ENCODE measurements at regions not wholly inside any gene's neighbourhood (a gene's known extent, or its start where the extent isn't known, plus 50 kb on each side); places are given as distances from the start of the nearest gene placed in this dataset.
"Not testable (repeated sequence)": the region's sequence is repeated elsewhere in the genome, so short reads cannot be mapped to it uniquely, and the experiment has no call there.

DNA sequence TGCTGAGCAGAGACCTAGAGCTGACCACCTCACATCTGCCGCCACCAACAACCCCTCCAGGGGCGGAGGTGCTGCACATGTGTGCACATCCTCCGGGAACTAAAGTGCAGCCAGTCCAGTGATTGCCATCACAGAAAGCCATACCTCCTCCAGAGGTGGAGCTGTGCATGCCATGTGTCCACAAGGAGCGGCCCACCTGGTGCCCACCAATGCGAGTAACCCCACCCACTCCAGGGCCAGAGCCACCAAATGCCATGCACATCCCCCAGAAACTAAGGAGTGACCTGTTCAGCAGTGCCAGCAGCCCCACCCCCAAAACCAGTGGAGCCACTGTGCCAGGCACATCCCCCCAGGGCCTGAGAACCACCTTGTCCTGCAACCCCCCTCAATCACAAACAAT is 557.9 kb downstream of the UQCRFS1 start:
- no peak for DNase-seq

DNA sequence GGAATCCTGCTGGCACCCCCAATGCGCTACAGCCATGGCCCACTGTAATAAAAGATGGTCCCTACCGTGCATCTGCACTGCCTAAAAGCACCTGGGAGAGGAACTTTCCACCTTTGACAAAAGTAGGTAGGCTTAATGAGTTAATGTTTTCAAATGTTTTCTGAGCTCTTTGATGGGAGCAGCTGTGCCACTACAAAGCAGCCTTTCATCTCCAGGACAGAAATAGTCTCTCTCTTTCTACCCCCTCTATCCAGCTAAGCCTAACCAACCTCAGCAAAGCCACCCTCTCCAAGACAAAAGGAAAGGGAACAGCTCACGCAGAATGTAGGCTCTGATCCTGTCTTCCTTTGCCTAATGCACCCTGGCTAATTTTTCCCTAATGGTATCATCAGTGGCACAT is 560.2 kb downstream of the UQCRFS1 start:
- no peak for DNase-seq

DNA sequence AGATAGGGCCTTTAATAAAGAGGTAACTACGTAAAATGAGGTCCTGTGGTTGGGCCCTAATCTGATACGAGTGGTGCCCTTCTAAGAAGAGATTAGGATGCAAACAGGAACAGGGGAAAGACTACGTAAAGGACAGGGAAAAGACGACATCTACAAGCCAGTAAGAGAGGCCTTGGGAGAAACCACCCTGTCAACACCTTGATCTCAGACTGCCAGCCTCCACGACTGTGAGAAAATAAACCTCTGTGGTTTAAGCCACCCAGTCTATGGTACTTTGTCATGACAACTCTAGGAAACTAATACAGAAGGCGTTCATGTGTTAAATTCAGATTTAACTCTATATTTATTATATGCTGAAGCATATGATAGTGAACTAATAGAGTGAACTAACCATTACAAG is 566.3 kb downstream of the UQCRFS1 start:
- no peak for DNase-seq

DNA sequence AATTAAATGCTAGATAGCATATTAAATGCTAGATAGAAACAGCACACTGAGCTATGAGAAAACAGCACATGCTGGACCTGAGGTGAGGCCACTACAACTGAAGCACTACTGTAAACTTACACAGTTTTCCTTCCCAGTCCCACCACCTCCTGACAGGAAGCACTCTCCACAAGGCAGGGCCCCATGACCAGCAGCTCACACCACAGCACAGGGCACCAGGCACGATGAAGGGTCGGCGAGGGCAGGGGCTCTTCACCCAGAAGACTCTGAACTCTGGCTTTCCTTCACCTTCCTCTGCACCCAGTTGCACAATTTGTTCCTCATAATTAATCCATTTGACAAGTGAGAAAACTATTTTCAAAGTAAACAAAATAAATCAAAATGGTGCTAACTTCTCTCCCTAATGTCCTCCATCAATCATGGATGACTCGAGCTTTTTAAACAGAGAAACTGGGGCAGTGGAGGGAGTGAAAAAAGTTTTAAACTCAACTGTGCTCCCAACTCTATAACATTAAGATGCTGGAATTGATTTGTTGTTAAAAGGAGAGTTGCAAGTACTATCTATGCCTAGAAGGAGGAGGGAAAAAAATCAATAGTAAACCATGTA is 568.7 kb downstream of the UQCRFS1 start:
- no peak for DNase-seq

DNA sequence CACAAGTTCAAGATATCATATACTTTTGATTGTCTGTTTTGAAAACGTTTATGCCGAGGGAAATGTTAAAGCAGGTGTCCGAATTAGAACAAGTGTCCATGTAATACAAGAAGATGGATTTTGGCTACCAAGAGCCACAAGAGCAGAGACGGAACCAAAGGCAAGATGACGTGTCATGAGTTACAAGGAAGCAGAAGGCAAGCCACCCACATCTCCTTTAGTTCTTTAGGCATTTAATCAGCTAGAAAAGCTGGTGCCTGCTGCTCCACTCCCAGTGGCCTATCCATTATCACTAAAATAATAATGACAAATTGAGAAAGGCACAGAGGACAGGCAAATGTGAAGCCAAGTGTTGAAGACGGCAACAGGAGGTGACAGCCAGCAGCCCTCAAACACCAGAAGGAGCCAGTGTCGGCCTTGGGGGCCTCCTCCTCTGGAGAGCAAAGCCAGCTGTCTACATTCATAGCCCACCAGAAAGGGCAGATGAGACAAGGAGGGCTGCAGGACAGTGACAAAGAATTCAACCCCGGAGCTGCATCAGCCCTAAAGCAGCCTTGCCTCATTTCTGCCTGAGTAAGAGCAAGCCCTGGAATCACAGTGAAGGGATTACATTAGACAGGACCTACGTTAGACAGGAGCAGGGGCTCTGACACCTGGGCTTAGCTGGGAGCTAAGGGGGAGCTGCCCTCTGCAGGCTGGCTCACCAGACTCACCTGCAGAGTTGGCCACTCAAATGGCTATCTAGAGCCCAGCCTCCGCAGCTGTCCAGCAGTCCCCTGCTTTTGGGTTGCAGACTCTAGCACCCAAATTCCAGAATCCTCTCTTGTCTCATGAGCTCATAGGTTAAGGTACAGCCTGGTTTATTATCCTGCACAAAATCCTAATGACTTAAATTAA is 569.9 kb downstream of the UQCRFS1 start:
- no peak for DNase-seq

DNA sequence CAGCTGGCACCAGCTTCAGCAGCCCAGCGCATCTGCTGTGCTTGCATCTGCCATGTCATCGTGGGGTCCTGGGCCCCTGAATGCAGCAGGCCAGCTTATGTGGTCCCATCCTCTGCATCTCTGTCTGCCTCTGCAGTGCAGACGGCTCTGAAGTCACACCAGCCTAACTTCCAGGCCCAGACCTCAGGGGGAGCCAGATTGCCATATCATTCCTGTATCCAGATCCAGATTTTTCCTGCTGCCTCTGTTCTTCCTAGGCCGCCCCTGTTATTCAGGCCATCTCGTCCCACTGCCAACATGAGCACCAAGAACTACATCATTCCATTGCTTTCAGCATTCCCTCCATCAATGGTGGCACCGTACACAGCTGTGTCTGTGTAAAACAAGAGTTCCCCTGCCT is 571.6 kb downstream of the UQCRFS1 start:
- DNase-seq, result no peak

DNA sequence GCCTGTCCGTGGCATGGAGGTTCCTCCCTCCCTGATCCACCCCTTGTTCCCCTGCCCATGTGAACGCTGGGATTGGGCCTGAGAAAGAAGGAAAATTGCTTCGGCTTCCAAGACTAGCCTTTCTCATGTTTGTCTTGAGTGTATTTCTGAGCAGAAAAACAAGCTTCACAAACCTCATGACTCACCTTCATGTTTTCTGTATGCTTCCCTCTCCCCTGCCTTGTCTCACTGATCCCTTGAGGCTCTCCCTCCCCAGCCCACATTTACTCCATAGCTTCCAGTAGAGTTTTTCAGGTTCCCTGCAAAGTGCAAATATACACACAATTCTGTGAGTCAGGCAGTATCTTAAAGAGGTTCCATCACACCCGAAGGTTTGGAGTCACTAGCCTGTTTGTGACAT is 572.4 kb downstream of the UQCRFS1 start:
- DNase-seq, result no peak

DNA sequence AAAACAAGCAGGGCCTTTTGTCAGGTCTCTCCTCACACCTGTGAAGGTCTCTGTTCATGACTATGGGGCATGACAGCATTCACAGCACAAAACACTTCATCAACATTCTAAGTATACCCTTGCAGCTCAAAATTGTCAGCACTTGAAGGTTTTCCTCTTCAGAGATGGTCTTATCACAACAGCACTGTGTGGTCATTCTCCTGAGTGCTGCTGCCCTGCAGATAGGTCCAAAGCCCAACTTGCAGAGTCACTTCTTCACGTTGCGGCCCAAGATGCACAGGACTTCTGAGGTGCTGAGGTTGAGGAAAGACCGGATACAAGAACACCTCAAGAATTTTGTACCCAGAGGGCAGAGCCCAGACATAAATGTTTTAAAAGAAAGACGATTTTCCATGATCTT is 574.5 kb downstream of the UQCRFS1 start:
- DNase-seq, result no peak

DNA sequence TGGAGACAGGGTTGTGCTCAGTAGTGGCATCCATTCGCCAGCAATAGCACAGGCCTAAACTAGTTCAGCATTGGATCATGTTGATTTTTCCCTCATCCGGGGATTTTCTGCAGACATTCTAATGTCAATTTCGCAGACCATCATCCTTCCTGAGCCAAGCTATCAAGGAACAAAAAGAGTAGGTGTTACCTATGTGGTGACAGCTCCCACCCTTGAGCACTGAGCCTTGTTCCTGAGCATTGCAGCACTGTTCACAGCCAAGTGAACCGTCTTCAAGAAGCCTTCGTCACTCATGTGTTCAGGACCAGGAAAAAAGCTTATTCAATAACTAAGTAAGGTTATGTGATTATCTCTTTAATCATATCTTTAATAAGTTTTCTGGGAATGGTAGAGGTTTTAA is 576.2 kb downstream of the UQCRFS1 start:
- DNase-seq, result no peak

DNA sequence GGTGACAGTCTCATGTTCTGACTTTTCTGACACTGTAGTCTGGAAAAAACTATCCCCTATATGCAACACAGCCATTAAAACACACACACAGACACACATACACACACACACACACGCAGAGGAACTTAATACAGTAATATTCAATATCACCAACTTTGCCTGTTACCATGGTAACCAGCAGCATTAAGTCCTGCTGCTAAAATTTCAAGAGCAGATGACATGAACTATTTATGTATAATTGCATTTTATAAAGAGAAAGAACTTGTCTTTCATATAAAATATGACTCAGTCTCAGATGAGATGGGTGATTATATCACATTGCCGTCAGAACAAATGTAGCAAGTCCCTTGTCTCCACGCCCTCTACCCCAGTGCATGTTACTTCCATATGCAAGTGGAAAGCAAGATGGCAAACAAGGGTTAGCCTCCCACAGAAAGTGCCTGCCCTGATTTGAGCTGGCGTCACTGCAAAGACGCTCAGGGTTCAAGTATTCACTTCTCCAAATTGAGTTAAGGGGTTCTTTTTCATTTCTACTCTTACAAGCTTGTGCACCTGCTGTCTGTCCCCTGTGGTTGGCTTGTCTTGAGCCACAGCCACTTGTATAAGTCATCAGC is 576.8 kb downstream of the UQCRFS1 start:
- no peak for DNase-seq

DNA sequence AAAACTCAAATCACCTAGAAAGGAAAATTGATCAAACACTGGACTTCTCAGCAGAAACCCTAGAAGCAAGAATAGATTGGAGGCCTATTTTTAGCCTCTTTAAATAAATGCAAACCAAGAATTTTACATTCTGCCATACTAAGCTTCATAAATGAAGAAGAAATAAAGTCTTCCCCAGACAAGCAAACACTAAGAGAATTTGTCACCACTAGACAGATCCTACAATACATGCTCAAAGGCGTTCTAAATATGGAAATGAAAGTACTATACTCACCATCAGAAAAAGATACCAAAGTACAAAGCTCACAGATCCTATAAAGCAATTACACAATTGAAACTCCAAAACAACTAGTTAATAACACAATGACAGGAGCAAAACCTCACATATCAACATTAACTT is 578.1 kb downstream of the UQCRFS1 start:
- no peak for DNase-seq

DNA sequence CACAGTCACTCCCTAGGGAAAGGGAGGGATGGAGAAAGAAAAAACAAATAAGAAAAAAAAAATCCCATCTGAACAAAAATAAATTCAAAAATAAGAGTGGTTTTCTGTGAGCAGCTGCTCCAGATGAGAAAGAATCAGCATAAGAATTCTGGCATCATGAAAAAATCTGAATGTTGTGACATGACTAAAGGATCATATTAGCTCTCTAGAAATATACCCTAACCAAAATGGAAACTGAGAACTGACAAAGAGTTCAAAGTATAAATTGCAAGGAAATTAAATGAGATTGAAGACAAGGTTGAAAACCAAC is 579.0 kb downstream of the UQCRFS1 start:
- DNase-seq, result no peak

DNA sequence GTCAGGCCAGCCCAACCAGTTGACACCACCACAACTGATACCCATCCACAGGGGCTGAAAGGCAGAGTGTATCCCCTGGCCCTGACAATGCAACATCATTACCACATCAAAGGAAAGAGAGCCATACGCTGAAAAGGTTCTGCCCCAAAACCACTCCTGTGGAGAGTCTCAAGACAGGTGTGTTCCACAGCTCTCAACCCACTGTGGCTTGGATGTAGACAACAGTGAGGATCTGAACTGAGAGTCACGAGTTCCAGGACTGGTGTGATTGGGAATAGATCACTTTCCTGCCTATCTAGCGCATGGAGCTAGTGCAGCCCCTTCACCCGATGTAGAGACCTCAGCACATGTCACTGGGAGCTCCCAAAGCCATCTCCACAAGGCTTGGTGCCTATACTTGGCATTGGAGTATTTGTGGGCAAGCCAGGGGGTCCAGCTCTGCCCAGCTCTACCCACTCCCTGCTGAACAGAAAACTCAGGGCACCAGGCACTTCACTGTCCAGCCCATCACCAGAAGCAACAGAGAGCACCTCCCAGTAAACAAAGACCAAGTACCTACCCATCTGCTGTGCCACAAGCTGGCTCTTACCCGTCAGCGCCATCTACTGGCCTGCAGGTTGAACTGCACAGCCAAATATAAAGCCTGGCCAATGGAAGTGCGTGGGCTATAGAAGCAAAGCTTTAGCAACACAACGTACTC is 579.5 kb downstream of the UQCRFS1 start:
- DNase-seq, result peak; percentile 36

DNA sequence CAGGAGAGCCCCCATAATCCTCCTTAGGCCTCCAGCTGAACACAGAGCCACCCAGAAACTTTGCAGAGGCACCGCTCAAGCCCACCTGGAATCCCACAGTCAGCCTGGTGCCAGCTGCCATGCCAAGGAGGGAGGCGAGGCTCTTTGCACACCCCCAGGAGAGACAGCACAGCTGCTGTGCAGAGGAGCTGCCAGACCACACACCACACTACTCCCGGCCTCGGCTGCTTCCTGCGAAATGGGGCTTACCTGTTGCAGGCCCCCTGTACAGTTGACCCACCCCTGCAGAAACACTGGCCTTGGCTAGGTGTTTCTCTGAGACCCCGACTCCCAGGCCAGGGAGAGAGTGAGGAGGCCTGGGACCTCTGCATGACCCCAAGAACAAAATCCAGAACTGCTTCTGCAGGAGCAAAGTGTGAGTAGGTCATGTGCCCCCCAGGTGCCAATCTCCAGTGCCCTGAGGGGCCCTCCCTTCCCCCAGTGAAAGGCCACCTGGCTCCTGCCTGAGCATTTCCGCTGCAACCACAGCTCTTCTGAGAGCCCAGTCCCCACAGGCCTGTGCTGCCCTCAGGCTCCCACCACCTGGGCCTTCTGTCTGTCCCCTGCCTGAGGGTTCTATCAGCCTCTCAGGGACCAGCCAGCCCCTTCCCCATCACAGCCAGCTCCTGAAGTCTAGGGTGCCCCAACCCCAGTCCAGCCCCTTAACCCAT is 580.4 kb downstream of the UQCRFS1 start:
- no peak for DNase-seq

DNA sequence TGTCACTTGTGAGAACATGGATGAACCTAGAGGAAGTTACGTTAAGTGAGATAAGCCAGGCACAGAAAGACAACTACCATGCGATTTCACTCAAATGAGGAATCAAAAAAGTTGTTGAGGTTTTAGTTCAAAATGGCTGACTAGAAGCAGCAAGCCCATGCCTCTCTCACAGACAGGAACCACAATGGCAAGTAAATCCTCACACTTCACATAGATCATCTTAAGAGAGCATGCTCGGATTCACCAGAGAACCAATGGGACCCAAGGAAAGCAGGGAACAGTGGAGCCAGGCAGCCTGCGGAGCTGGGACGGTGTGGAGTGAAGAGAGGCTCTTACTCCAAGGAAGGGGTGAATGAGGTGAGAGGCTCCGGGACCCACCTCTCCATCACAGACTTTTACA is 581.0 kb downstream of the UQCRFS1 start:
- DNase-seq, result no peak

DNA sequence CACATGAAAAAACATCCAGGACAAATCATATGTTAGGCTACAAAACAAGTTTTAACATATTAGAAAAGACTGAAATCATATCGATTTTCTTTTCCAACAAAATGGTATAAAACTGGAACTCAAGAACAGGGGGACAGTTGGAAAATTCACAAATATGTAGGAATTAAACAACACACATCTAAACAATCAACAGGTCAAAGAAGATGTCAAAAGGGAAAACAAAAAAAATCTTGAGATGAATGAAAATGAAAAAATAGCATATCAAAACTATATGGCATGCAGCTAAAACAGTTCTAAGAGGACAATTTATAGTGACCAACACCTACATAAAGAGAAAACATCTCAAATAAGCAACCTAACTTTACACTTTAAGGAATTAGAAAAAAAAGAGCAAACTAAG is 585.3 kb downstream of the UQCRFS1 start:
- no peak for DNase-seq

DNA sequence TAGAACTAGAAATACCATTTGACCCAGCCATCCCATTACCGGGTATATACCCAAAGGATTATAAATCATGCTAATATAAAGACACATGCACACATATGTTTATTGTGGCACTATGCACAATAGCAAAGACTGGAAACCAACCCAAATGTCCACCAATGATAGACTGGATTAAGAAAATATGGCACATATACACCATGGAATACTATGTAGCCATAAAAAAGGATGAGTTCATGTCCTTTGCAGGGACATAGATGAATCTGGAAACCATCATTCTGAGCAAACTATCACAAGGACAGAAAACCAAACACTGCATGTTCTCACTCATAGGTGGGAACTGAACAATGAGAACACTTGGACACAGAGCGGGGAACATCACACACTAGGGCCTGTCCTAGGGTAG is 586.5 kb downstream of the UQCRFS1 start:
- not testable (repeated sequence) for DNase-seq

DNA sequence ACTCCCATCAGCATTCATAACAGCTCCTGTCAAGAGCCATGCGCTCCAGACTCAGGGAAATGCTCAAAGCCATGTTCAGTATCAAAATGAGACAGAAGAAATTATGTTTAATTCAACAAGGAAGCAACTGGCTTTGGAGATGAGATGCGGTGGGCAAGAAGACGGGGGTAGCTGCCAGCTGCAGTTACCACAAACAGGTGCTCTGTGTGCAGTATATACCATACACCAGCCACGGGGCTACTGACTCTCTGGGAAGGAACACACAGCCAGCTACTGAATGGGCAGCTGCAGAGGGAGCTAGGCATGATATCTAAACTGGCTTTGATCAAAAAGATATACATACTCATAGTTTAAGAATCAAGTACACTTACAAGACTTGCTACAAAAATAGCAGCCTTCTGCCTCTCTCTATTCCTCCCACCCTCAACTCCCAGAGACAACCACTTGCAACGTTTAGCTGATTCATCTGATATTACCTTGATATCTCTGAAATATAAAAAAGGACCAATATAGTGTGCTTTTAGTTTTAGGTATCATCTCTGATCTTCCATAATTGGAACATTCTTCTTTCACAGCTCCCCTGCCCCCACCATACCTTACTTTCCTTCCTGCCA is 593.0 kb downstream of the UQCRFS1 start:
- DNase-seq, result no peak

DNA sequence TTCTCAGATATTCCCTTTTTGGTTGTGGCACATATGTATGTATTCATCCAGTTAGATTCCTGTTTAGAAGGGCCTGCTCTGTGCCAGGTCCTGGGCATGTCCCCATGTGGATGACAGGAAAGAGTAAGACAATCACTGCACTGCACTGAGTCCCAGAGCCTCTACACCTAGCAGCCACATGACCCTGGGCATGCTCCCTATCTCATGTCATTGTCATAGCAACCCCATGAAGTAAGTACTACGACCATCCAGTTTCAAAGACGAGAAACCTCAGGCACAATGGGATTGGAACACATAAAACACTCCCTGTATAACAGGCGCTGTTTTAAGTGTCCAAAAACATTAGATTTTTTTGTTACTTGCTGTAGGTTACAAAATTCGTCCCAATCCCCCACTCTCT is 594.4 kb downstream of the UQCRFS1 start:
- DNase-seq, result no peak

DNA sequence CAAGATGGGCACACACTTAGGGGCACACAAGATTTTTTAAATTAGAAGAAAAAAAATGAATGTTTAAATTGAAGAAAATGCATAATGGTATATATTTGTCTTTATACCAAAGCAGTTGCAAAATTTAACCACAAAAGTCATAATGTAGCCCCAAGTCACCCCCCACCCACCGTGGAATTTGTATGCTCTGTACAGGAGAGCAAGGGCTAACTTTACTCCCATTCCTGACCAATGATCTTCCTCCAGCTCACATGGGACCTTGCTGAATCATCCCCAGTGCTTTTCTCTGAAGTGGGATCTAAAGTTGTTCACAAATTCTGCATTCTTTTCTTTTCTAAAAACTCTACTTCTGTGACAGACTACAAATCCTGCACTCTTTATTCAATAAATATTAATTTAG is 597.0 kb downstream of the UQCRFS1 start:
- DNase-seq, result no peak

DNA sequence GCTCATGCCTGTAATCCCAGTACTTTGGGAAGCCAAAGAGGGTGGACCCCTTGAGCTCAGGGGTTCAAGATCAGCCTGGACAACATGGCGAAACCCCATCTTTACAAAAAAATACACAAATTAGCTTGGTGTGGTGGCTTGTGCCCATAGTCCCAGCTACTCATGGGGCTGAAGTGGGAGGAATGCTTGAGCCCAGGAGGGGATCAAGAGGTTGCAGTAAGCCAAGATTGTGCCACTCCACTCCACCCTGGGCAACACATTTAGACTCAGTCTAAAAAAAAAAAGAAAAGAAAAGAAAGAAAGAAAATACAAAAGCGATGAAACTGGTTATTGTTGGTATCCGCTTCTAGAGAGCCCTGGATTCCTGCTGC is 597.4 kb downstream of the UQCRFS1 start:
- no peak for DNase-seq

DNA sequence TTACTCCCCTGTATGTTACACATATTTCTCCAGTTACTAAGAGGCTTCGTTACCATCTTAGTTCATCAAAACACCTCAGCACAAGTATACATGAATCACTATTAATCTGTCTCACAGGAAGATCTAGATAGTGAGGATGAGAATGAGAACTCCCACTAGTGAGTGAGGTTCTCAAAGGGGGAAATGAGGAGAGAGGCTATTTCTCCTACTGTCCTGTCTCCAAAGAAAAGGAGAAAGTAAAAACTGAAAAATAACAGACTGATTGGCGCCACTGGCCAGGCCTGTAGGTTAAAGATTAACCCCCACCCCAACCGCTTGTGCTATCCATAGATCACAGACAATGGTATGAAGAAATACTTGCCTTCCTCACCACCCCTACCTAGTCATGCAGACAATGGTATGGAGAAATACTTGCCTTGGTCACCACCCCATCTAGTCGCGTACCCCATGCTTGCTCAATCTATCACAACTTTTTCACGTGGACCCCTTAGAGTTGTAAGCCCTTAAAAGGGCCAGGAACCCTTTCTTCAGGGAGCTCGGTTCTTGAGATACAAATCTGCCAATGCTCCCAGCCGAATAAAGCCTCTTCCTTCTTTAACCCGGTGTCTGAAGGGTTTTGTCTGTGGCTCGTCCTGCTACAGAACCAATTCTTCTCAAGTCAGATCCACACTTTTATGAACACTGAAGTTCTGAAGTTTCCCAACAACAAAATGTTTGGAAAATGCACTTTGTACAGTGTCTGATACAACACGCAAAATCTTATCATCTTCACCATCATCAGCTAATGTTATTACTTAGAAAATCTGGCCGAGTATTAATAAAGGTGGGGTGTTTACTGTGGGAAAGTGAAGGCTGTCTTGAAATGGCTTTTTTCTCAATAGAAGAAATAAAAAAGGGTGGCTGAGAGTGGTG is 598.1 kb downstream of the UQCRFS1 start:
- DNase-seq, result no peak
